ENCODE measurements at regions not wholly inside any gene's neighbourhood (a gene's known extent, or its start where the extent isn't known, plus 50 kb on each side); places are given as distances from the start of the nearest gene placed in this dataset.

GRCh38 chr15:93780073-93780472 is 451.3 kb upstream of the MCTP2 start:
- intact Hi-C loops (cut with micrococcal nuclease), result no loop called here
- ATAC-seq (ENCODE audit: low read depth) (no peak), DNase-seq (no peak)
- Mint-ChIP-seq H3K4me3 (no peak overlapping the region), H3K27me3 (no peaks in the 10 kb centered on the region), H3K4me1 (no peaks in the 10 kb centered on the region), H3K9me3 (peaks cover 4% of the 10 kb centered on the region), H3K27ac (no peak overlapping the region), H3K36me3 (ENCODE audit: low read depth) (no peaks in the 10 kb centered on the region)
- POLR2A ChIA-PET, result no interaction called here
- CTCF ChIA-PET, result no interaction called here
- no peak for TF ChIP-seq CTCF (IDR thresholded peaks at IDR 0.05)

DNA sequence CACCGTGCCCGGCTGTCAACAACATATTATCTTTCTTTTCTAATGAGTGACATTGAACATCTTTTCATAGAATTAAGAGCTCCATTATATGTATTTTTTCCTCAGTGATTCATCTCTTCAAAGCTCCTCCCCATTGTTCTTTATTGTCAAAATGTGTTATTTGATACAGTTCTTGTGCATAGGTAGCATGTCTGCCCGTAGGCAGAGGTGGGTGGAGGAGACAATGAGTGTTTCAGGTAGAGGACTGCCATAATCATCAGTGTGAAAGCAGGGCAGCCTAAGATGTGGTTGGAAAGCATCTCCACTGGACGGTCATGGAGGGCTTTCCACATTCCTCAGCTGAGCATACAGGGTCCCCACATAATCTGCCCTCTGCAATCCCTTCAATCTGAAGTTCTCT is 452.0 kb upstream of the MCTP2 start:
- ATAC-seq (ENCODE audit: low read depth) (no peak), DNase-seq (no peak)
- Mint-ChIP-seq H3K4me3 (no peak overlapping the region), H3K4me1 (no peaks in the 10 kb centered on the region), H3K27ac (no peak overlapping the region), H3K36me3 (ENCODE audit: low read depth) (no peaks in the 10 kb centered on the region), H3K9me3 (peaks cover 4% of the 10 kb centered on the region), H3K27me3 (no peaks in the 10 kb centered on the region)
- POLR2A ChIA-PET, result no interaction called here
- no peak for TF ChIP-seq CTCF (IDR thresholded peaks at IDR 0.05)
- intact Hi-C loops (cut with micrococcal nuclease), result no loop called here
- CTCF ChIA-PET, result no interaction called here

- no peaks in the 10 kb centered on the region for H3K36me3 Mint-ChIP-seq (ENCODE audit: low read depth)
- H3K9me3 Mint-ChIP-seq, result peaks cover 6% of the 10 kb centered on the region
- CTCF ChIA-PET, result no interaction called here
- no peak overlapping the region for H3K4me3 Mint-ChIP-seq
- no peak for DNase-seq
- H3K27me3 Mint-ChIP-seq, result no peaks in the 10 kb centered on the region
- no peak for ATAC-seq (ENCODE audit: low read depth)
- H3K27ac Mint-ChIP-seq, result no peak overlapping the region
- POLR2A ChIA-PET, result no interaction called here
- TF ChIP-seq CTCF (IDR thresholded peaks at IDR 0.05), result no peak
- intact Hi-C loops (cut with micrococcal nuclease), result no loop called here
- H3K4me1 Mint-ChIP-seq, result no peaks in the 10 kb centered on the region
Observed at GRCh38 chr15:93771196-93772030, 459.9 kb upstream of the MCTP2 start.

- CTCF ChIA-PET, result no interaction called here
- ATAC-seq (ENCODE audit: low read depth) (no peak), DNase-seq (no peak)
- Mint-ChIP-seq H3K36me3 (ENCODE audit: low read depth) (no peaks in the 10 kb centered on the region), H3K9me3 (peaks cover 4% of the 10 kb centered on the region), H3K27me3 (no peaks in the 10 kb centered on the region), H3K4me1 (no peaks in the 10 kb centered on the region), H3K4me3 (no peak overlapping the region), H3K27ac (no peak overlapping the region)
- TF ChIP-seq CTCF (IDR thresholded peaks at IDR 0.05), result no peak
- intact Hi-C loops (cut with micrococcal nuclease), result no loop called here
- POLR2A ChIA-PET, result no interaction called here
Observed at GRCh38 chr15:93770788-93771187, 460.6 kb upstream of the MCTP2 start.

GRCh38 chr15:93762036-93762435 is 469.3 kb upstream of the MCTP2 start:
- CTCF ChIA-PET, result no interaction called here
- no peak for ATAC-seq (ENCODE audit: low read depth)

More at GRCh38 chr15:93762036-93762435, 469.3 kb upstream of the MCTP2 start:
- H3K36me3 Mint-ChIP-seq (ENCODE audit: low read depth), result no peaks in the 10 kb centered on the region
- intact Hi-C loops (cut with micrococcal nuclease), result no loop called here
- H3K27ac Mint-ChIP-seq, result no peak overlapping the region
- no peaks in the 10 kb centered on the region for H3K27me3 Mint-ChIP-seq
- TF ChIP-seq CTCF (IDR thresholded peaks at IDR 0.05), result no peak
- DNase-seq, result no peak
- H3K4me3 Mint-ChIP-seq, result no peak overlapping the region
- POLR2A ChIA-PET, result no interaction called here
- no peaks in the 10 kb centered on the region for H3K4me1 Mint-ChIP-seq
- peaks cover 9% of the 10 kb centered on the region for H3K9me3 Mint-ChIP-seq

All from activated B cell treated with CpG ODN at 0.5 μM for 24 hours (primary cell).